GM19467 (cell line): ENCODE measurements at regions not wholly inside any gene's neighbourhood (a gene's known extent, or its start where the extent isn't known, plus 50 kb on each side); places are given as distances from the start of the nearest gene placed in this dataset.
"Not testable (repeated sequence)": the region's sequence is repeated elsewhere in the genome, so short reads cannot be mapped to it uniquely, and the experiment has no call there.

ENCODE experiments used
- ATAC-seq: cut with Tn5 transposase; IDR thresholded peaks from one replicate; pipeline ENCODE4 v1.9.1; 2021; ENCODE audit warnings: mild to moderate bottlenecking, moderate library complexity; ENCODE audit not compliant: unreplicated experiment

DNA sequence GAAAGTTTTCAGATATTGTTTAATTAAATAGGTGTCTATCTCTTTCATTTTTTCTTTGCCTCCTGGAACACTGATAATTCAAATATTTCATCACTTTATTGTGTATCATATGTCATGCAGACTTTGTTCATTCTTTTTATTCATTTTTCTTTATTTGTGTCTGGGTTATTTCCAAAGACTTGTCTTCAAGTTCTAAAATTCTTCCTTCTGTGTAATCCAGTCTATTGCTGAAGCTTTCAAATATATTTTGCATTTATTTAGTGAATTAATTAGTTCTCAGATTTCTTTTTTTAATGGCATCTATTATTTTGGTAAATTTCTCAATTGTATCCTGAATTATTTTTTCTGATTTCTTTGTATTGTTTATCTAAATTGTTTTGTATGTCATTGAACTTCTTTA lies 70.1 kb downstream of the ZNF330 start:
- ATAC-seq, result no peak

DNA sequence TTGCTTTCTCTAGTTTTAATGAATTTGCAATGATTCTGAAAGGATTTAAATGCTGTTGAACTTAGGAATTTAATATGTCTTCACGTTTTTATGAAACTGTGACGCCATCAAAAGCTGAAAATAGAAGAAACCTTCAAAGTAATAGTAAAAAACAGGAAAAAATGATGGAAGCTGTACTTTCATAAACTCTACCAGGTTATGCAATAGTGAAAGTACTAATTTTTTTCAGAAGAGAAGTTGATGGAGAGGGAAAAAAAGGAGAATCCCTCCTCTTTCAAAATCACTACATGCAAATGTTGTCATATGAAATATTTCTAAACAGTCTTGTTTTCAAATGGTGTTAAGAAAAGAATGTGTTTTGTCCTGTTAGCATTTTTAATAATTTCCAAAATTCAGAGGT lies 73.6 kb downstream of the ZNF330 start:
- no peak for ATAC-seq

DNA sequence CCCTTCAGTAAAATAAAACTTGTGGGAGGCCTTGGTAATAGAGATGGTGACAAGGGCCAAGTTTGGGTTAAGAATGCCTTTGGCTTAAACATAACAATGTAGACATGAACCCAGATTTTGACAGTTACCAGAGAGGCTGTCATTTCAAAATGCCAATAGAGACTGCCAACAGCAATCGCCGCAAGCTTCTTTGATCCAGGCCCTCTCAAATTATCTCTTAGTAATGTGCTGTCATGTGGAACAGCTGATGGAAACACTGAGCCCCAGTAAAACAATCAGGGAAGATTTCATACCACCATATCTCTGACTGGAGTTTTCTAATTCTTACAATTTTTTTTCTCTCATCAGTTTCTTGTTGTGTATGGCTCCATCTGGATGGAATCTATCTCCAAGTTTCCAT lies 80.5 kb downstream of the ZNF330 start:
- no peak for ATAC-seq

- ATAC-seq, result no peak
Measured at GRCh38 chr4:141302924-141303323, 82.2 kb downstream of the ZNF330 start.

DNA sequence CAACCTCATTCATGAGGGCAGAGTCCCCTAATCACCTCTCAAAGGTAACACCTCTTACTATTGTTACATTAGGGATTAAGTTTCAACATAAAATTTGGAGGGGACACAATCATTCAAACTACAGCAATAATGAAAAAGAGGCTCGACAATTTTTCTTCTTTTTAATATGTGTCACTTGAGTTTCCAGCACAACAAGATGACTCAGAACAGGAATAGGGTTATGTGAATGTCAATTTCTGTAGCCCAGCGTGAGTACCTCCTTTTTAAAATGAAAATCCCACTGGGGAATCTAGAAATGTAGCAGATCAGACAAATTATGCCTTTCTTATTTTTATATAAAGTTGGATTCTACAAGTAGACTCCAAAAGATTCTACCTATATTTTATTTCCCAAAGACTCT lies 83.7 kb downstream of the ZNF330 start:
- no peak for ATAC-seq

GRCh38 chr4:141306331-141306730 lies 85.6 kb downstream of the ZNF330 start:
- no peak for ATAC-seq

DNA sequence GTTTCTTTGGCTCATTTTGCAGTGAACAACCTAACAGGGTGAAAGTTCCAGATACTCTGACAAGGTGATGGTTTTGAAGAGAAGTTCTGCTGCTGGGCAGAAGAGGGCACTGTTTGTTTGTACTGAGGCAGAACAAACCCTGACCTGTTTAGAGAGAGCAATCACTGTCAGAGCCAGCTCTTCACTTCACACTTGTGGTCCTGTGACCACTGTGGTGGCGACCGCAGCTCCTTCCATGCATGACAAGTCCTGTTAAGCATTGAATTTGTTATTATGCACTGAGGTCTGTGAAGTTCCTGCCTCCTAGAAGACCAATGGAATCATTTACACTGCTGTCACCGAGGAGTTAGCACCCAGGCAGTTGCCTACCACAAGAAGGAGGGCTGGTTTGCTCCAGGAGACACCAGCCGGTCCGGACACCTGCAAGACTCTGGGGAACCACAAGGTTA lies 86.6 kb downstream of the ZNF330 start:
- peak; percentile 100 for ATAC-seq

DNA sequence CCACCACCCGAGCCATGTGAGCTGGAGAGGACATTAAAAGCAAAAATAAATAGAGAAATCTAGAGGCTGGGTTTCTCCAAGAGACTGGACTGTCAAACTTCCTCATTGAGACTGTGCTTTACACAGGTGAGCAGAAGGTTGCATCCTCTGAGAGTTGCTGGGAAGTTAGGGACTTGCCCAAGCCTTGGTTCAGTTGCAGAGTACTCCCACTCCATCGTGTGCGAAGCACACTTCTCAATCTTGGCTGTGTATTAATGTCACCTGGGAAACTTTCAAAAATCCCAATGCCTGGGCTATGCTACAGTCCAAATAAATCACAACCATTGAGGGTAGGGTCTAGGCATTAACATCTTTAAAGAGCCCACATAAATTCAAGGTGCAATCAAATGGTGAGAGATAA lies 89.2 kb downstream of the ZNF330 start:
- ATAC-seq, result no peak

DNA sequence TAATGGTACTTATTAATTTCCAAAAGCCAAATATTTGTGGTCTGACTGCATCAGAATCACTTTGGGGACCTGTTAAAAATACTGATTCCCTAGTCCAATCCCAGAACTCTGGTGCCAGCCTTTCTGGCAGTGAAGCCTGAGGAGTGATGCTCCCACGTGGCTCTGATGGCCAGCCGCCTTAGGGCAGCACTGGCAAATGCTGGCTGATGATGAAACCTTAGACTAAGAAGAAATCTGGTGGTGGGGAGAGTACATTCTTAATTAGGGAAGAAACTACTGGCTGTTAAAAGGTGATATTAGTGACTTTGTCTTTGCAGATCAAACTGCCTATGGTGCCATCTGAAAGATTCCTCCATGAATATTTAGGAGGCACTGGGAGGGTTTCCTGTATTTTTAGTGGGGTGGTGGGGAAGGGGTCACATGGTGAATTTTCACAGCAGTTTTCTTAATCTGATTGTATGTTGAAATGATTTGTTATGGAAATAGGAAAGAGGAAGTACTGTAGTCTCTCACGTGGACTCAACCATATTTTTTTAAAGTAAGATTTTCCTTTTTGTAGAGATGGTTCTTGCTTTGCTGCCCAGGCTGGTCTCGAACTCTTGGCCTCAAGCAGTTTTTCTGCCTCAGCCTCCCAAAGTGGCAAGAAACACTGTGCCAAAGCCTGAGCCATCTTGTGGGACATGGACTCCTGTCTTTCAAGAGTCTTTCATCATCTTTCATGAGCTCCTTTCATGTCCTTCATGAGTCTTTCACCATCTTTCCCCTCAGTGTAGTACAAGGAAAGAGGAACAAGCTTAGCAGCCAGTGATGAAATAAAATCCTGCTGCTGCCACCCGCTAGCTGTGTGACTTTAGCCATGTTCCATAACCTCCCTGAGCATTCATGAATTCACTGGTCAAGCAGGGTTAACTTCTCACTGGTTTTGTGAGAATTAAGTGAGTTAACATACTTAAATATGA lies 90.8 kb downstream of the ZNF330 start:
- no peak for ATAC-seq

- no peak for ATAC-seq
Measured at GRCh38 chr4:141314627-141315026, 93.9 kb downstream of the ZNF330 start.

DNA sequence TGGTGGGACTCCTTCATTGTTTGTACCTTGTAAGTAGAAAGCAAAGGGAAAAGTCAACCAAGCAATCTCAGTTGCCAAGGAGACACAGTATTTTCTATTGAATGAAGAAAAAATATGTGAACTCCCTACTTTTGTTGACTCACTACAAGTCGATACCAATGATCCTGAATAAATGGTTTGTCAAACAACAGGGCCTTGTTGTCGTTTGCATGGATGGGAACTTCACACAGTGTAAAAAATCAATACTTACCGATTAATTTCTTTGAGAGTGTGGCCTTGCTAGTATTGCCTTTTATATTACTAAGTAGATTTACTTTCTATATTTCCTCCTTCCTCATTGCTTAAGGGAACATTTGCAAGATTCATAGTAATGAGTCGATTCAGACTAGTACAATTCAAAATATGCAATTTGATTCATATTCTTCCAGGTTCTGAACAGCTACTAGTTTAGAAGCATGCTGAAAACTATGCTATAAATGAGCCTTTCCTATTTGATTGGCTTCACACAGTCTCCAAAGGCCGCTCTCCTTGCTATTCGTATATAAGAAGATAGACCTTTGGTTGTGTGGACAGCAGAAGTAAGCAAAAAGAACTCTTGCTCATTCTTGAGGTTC lies 108.0 kb downstream of the ZNF330 start:
- ATAC-seq, result no peak

GRCh38 chr4:141329174-141329569 lies 108.5 kb downstream of the ZNF330 start:
- ATAC-seq, result no peak

DNA sequence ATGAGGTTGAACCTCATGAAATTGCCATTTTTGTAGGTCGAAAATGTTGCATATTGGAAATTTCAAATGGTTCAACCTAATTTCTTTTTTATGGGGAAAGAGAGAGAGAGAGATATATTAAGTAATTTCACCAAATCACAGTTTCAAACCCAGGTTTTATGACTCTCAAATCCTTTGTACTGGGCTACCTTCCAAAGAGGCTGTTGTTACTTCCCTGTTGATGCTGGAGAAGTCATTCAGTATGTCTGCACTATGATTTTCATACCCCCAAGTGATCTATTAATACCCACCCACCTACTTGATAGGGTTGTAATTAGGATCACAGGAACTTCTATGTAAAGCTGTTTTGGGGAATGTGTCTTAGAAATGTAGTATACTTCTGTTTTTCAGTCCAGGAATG lies 109.9 kb downstream of the ZNF330 start:
- no peak for ATAC-seq

DNA sequence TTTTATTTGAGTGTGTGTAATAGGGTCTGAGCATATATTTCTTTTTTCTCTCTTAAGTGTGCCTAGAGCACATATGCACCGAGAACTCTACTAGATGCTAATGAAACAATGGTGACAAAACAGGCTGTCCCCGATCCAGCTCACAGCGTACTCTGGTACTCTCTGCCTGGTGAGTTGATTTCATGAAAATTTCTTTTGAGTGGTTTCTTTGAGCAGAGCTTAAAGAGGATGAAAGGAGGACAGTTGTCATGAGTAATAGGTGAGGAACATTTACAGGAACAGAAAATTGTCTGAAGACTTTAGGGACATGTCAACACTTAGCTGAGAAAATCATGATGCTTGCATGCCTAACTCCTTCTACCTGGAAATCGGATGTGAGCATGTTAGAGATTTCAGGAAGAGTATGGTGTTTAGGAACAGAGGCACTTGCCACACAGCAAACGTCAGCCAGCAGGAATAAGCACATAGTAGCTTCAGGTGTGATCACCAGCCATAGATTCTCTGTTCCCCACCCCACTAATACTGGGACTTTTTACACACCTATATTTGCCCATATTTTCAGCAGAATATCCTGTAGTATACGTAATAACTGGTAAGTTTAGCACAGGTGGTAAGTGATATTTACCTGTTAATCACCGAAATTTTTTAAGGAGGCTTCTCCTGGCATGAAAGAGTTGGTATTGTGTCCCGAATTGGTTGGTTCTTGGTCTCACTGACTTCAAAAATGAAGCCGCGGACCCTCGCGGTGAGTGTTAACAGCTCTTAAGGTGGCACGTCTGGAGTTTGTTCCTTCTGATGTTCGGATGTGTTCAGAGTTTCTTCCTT lies 111.1 kb downstream of the ZNF330 start:
- no peak for ATAC-seq

DNA sequence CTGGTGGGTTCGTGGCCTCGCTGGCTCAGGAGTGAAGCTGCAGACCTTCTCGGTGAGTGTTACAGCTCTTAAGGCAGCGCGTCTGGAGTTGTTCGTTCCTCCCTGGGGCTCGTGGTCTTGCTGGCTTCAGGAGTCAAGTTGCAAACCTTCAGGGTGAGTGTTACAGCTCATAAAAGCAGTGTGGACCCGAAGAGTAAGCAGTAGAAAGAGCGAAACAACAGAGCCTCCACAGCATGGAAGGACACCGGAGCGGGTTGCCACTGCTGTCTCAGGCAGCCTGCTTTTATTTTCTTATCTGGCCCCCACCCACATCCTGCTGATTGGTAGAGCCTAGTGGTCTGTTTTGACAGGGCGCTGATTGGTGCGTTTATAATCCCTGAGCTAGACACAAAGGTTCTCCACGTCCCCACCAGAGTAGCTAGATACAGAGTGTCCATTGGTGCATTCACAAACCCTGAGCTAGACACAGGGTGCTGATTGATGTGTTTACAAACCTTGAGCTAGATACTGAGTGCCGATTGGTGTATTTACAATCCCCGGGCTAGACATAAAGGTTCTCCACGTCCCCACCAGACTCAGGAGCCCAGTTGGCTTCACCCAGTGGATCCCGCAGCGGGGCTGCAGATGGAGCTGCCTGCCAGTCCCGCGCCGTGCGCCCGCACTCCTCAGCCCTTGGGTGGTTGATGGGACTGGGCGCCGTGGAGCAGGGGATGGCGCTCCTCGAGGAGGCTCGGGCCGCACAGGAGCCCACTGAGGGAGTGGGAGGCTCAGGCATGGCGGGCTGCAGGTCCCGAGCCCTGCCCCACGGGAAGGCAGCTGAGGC lies 111.9 kb downstream of the ZNF330 start:
- ATAC-seq, result not testable (repeated sequence)

- ATAC-seq, result not testable (repeated sequence)
Measured at GRCh38 chr4:141333456-141334230, 112.9 kb downstream of the ZNF330 start.

DNA sequence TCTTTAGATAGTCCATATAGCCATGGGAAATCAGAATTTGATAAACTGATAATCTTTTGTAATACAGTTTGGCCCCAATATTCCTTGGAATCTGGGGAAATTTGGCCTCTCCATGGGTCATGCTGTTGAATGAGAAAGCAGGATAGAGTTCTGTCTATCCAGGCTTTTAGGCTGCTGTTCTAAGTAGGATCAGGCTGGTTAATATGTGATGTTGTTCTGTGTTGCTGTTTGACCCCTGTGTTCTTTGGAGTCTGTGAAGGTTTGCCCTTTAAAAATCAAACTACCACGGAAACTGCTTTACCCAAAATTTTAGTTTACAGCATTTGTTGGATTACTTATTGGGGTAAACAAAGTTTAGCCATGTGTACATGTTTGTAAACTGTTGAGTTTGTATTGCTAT lies 114.5 kb downstream of the ZNF330 start:
- ATAC-seq, result no peak

- ATAC-seq, result no peak
Measured at GRCh38 chr4:141338238-141338637, 117.5 kb downstream of the ZNF330 start.

DNA sequence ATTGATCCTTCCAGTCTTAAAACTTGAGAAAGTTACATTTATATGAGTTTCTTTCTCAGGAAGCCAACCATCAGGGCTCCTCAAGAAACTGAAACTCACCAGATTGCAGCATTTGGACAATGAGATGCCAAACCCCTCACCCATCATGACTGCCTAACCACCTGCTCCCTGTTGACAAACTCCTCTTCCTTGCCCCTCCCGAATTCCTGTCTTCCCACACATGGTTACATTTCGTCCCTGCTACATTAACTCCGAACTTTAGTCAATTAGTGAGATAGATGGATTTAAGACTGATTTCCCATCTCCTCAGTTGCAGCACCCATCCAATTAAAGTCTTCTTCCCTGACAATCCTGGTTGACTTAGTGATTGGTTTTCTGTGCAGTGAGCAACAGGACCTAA lies 118.7 kb downstream of the ZNF330 start:
- no peak for ATAC-seq

DNA sequence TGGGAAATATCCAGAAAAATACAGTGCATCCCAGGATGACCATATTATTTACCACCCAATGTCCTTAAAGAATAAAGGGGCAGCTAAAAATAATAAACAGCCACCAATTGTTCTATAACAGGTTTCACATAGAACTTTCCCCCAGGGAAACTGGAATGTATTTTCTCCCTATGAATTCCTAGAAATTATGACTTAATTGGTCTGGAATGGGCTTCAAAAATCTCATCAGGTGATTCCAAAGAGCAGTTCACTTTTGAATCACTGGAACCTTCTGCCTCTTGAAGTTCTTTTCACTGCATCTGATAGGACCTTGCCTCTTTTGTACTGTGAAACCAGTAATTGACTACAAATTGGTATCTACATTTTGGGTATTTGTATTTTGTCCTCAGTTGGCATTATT lies 119.3 kb downstream of the ZNF330 start:
- no peak for ATAC-seq
